Naive B cell (primary cell): ENCODE measurements at regions not wholly inside any gene's neighbourhood (a gene's known extent, or its start where the extent isn't known, plus 50 kb on each side); places are given as distances from the start of the nearest gene placed in this dataset.
"Not testable (repeated sequence)": the region's sequence is repeated elsewhere in the genome, so short reads cannot be mapped to it uniquely, and the experiment has no call there.

Experiments
- ATAC-seq, 2 donors: fragments of 150-1000 bp; cut with Tn5 transposase; 2 replicates each; pipeline ENCODE4 v1.10.0; 2021; ENCODE audit warnings: low read depth in 2 of 2, mild to moderate bottlenecking in 2 of 2, moderate library complexity in 2 of 2
- DNase-seq: peaks from one replicate; pipeline ENCODE4 v3.0.0; 2022
- H3K27ac Mint-ChIP-seq, 6 donors: one replicate each; pipeline ENCODE4 v1.8.0; 2020 to 2022; ENCODE audit warnings: mild to moderate bottlenecking in 6 of 6, mixed read lengths in 6 of 6, moderate library complexity in 5 of 6, inconsistent platforms in 2 of 6
- H3K27me3 Mint-ChIP-seq, 3 donors: one replicate each; pipeline ENCODE4 v1.8.0; 2021 to 2022; ENCODE audit warnings: mixed read lengths in 3 of 3, mild to moderate bottlenecking in 1 of 3
- H3K36me3 Mint-ChIP-seq, 2 donors: one replicate each; pipeline ENCODE4 v1.8.0; 2020 to 2022; ENCODE audit warnings: mixed read lengths in 2 of 2, inconsistent platforms in 1 of 2, mild to moderate bottlenecking in 1 of 2
- H3K4me1 Mint-ChIP-seq, 3 donors: one replicate each; pipeline ENCODE4 v1.8.0; 2020 to 2022; ENCODE audit warnings: mixed read lengths in 3 of 3, inconsistent platforms in 1 of 3, mild to moderate bottlenecking in 1 of 3, moderate library complexity in 1 of 3
- H3K4me3 Mint-ChIP-seq, 8 donors: one replicate each; pipeline ENCODE4 v1.8.0; 2020 to 2022; ENCODE audit warnings: mild to moderate bottlenecking in 8 of 8, mixed read lengths in 8 of 8, moderate library complexity in 8 of 8, inconsistent platforms in 2 of 8
- H3K9me3 Mint-ChIP-seq, 7 donors: one replicate each; pipeline ENCODE4 v1.8.0; 2020 to 2022; ENCODE audit warnings: mixed read lengths in 7 of 7, mild to moderate bottlenecking in 5 of 7, inconsistent platforms in 2 of 7, moderate library complexity in 1 of 7

DNA sequence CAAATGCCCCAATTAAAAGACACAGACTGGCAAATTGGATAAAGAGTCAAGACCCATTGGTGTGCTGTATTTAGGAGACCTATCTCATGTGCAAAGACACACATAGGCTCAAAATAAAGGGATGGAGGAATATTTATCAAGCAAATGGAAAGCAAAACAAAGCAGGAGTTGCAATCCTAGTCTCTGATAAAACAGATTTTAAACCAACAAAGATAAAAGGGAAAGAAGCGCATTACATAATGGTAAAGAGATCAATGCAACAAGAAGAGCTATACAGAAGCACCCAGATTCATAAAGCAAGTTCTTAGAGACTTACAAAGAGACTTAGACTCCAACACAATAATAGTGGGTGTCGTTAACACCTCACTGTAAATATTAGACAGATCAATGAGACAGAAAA is 350.9 kb upstream of the SPRY2 start:
- not testable (repeated sequence) for H3K36me3 Mint-ChIP-seq, H3K4me3 Mint-ChIP-seq, DNase-seq, H3K27ac Mint-ChIP-seq, ATAC-seq, H3K27me3 Mint-ChIP-seq
- peaks cover 0 to 12% (median 5%) of the 10 kb centered on the region in 3 donors for H3K4me1 Mint-ChIP-seq
- H3K9me3 Mint-ChIP-seq, result peaks cover 0 to 23% (median 9%) of the 10 kb centered on the region in 7 donors

DNA sequence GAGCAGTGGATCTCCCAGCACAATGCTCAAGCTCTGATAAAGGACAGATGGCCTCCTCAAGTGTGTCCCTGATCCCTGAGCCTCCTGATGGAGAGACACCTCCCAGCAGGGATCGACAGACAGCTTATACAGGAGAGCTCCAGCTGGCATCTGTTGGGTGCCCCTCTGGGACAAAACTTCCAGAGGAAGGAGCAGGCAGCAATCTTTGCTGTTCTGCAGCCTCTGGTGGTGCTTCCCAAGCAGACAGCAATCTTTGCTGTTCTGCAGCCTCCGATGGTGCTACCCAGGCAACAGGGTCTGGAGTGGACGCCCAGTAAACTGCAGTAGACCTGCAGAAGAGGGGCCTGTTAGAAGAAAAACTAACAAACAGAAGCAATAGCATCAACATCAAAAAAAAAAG is 349.3 kb upstream of the SPRY2 start:
- Mint-ChIP-seq H3K27ac (peak overlapping the region in 1 of 6 donors; percentile 9), H3K9me3 (peaks cover 0 to 23% (median 9%) of the 10 kb centered on the region in 7 donors), H3K4me3 (no peak overlapping the region), H3K36me3 (peaks cover 0 to 9% of the 10 kb centered on the region in 2 donors), H3K27me3 (no peaks in the 10 kb centered on the region), H3K4me1 (peaks cover 7 to 23% (median 13%) of the 10 kb centered on the region in 3 donors)
- ATAC-seq, result no peak
- no peak for DNase-seq

DNA sequence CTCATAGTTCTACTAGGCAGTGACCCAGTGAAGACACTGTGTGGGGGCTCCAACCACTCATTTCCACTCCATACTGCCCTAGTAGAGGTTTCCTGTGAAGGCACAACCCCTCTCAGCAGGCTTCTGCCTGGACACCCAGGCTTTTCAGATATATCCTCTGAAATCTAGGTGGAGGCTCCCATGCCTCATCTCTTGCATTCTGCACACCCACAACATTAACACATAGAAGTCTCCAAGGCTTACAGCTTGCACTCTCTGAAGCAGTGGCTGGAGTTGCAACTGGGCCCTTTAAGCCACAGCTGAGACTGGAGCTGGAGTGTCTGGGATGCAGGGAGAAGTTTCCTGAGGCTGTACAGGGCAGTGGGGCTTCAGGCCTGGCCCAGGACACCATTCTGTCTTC is 347.7 kb upstream of the SPRY2 start:
- Mint-ChIP-seq H3K4me3 (no peak overlapping the region), H3K4me1 (peaks cover 7 to 23% (median 13%) of the 10 kb centered on the region in 3 donors), H3K36me3 (peaks cover 0 to 9% of the 10 kb centered on the region in 2 donors), H3K27me3 (no peaks in the 10 kb centered on the region), H3K27ac (no peak overlapping the region), H3K9me3 (peaks cover 0 to 23% (median 9%) of the 10 kb centered on the region in 7 donors)
- no peak for DNase-seq
- no peak for ATAC-seq

DNA sequence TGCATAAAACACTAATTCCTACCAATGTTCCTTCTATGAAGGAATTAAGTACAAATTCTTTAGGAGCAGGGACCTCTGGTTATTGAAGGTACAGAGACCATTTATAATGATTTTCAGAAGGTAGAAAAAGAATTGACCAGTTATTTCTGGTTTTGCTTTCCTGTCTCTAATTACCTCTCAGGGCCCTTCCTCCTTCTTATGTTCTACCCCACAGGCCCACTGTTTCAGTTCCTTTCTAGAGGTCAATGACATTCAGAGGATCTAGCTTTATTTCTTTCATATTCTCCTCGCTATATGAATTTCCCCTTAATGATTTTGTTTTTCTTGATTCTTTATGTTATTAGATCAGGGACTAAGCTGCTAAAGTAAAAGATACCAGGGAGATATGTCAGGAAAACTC is 345.0 kb upstream of the SPRY2 start:
- peaks cover 7 to 27% (median 13%) of the 10 kb centered on the region in 3 donors for H3K4me1 Mint-ChIP-seq
- DNase-seq (peak; percentile 11), ATAC-seq (peak; percentile 73 to 94)
- H3K4me3 Mint-ChIP-seq, result peak overlapping the region in 2 of 8 donors; percentile 9 to 45
- H3K9me3 Mint-ChIP-seq, result peaks cover 0 to 13% (median 3%) of the 10 kb centered on the region in 7 donors
- peaks cover 0 to 6% of the 10 kb centered on the region in 2 donors for H3K36me3 Mint-ChIP-seq
- H3K27ac Mint-ChIP-seq, result peak overlapping the region in 4 of 6 donors; percentile 0 to 72 (median 22)
- H3K27me3 Mint-ChIP-seq, result no peaks in the 10 kb centered on the region

DNA sequence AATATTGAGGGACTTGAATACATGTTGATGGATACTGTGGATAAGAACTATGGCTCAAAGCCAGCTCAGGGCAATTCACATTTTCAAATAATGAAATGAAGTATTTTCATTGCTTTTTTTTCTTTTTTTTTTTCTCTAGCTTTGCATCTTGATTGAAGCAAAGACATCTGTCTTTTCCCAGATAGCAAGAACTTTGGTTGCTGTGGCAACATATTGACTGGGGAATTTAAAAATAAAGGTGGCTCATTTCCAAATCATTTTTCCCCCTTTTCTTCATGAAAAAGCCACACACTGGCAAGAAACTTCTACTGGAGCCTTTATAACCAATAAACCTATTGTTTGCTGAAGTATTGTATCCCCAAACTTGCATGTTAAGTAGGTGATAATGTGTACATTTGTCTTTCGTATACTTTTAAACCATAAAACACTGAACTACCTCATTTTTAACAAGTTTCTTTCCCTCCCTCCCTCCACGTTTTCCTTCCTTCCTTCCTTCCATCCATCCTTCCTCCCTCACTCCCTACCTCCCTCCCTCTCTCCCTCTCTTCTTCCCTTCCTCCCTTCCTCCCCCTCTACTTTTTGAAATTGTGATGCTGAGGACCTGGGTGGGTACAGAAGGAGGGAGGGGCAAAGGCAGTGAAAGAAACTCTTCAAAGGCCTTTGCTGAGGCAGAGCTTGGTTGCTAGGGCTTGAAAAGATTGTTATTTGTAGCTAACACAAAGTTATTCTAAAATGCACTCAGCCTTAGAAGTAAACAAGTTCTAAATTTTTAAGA is 343.5 kb upstream of the SPRY2 start:
- Mint-ChIP-seq H3K36me3 (no peaks in the 10 kb centered on the region), H3K27me3 (no peaks in the 10 kb centered on the region), H3K9me3 (peaks cover 0 to 5% (median 0%) of the 10 kb centered on the region in 7 donors), H3K4me1 (peaks cover 7 to 24% (median 11%) of the 10 kb centered on the region in 3 donors), H3K4me3 (no peak overlapping the region), H3K27ac (peak overlapping the region in 2 of 6 donors; percentile 30 to 77)
- no peak for DNase-seq
- no peak for ATAC-seq

DNA sequence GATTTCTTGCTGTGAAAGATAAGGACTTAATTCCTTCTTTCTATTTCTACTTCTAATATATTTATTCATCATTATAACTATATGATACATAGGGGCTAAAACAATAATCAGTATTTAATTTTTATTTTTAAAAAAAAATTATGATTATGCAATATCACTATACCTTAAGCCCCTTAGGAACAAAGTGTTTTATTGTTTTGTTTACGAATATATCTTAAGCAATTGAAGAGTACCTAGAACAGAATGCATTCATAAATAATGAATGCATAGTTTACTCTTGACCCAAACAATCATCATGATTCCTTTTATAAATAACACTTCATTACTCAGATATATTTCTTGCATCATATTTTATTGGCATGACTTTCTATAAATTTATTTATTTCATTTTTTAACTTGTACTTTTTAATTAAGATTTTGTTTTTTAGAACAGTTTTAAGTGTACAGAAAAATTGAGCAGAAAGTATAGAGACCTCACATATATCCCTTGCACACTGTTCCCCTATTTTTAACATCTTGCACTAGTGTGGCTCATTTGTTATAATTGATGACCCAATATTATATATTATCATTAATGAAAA is 339.9 kb upstream of the SPRY2 start:
- peaks cover 2 to 8% (median 4%) of the 10 kb centered on the region in 3 donors for H3K4me1 Mint-ChIP-seq
- no peaks in the 10 kb centered on the region for H3K27me3 Mint-ChIP-seq
- DNase-seq (no peak), ATAC-seq (no peak)
- no peak overlapping the region for H3K4me3 Mint-ChIP-seq
- H3K9me3 Mint-ChIP-seq, result peaks cover 0 to 25% (median 12%) of the 10 kb centered on the region in 7 donors
- no peaks in the 10 kb centered on the region for H3K36me3 Mint-ChIP-seq
- no peak overlapping the region for H3K27ac Mint-ChIP-seq

DNA sequence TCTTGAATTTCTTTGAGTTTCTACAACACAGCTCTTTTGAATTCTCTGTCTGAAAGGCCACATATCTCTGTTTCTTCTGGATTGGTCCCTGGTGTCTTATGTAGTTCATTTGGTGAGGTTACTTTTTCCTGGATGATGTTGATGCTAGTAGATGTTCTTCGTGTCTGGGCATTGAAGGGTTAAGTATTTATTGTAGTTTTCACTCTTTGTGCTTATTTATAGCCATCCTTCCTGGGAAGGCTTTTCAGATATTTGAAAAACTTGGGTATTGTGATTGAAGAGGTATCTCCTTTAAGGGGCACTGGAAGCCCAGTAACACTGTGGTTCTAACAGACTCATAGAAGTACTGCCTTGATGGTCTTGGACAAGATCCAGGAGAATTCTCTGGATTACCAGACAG is 338.5 kb upstream of the SPRY2 start:
- peaks cover 0 to 5% (median 0%) of the 10 kb centered on the region in 3 donors for H3K4me1 Mint-ChIP-seq
- ATAC-seq, result no peak

DNA sequence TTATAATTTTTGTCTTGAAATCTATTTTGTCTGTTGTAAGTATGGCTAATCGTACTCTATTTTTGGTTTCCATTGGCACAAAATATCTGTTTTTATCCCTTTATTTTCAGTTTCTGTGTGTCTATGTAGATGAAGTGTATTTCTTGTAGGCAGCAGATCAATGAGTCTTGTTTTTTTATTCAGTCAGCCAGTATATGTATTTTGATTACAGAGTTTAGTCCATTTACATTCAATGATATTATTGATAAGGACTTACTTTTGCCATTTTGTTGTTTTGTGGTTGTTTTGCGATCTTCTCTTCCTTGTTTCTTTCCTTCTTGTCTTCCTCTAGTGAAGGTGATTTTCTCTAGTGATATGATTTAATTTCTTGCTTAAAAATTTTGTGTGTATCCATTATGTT is 336.3 kb upstream of the SPRY2 start:
- Mint-ChIP-seq H3K36me3 (peaks cover 3 to 8% of the 10 kb centered on the region in 2 donors), H3K4me1 (peaks cover 0 to 5% (median 0%) of the 10 kb centered on the region in 3 donors), H3K27me3 (no peaks in the 10 kb centered on the region), H3K27ac (no peak overlapping the region), H3K9me3 (peaks cover 0 to 39% (median 16%) of the 10 kb centered on the region in 7 donors), H3K4me3 (no peak overlapping the region)
- DNase-seq, result no peak
- ATAC-seq, result no peak

More for the DNA sequence above, 338.5 kb upstream of the SPRY2 start:
- Mint-ChIP-seq H3K27ac (peak overlapping the region in 1 of 6 donors; percentile 68), H3K36me3 (no peaks in the 10 kb centered on the region), H3K27me3 (no peaks in the 10 kb centered on the region), H3K4me3 (no peak overlapping the region), H3K9me3 (peaks cover 0 to 30% (median 14%) of the 10 kb centered on the region in 7 donors)
- no peak for DNase-seq

DNA sequence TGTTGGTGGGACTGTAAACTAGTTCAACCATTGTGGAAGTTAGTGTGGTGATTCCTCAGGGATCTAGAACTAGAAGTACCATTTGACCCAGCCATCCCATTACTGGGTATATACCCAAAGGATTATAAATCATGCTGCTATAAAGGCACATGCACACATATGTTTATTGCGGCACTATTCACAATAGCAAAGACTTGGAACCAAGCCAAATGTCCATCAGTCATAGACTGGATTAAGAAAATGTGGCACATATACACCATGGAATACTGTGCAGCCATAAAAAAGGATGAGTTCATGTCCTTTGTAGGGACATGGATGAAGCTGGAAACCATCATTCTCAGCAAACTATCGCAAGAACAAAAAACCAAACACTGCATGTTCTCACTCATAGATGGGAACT is 334.5 kb upstream of the SPRY2 start:
- H3K27ac Mint-ChIP-seq, DNase-seq, H3K4me1 Mint-ChIP-seq, H3K36me3 Mint-ChIP-seq, H3K27me3 Mint-ChIP-seq, ATAC-seq, H3K4me3 Mint-ChIP-seq: not testable (repeated sequence)
- peaks cover 0 to 40% (median 18%) of the 10 kb centered on the region in 7 donors for H3K9me3 Mint-ChIP-seq

DNA sequence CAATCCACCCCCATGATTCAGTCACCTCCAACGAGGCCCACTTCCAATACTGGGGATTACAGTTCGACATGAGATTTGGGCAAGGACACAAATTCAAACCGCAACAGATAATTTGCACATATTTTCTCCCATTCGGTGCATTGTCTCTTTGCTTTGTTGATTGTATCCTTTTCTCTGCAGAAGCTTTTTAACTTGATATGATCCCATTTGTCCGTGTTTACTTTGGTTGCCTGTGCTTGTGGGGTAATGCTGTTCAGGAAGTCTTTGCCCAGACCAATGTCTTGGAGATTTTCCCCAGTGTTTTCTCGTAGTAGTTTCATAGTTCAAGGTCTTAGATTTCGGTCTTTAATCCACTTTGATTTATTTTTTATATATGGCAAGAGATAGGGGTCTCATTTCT is 330.8 kb upstream of the SPRY2 start:
- H3K27me3 Mint-ChIP-seq, result no peaks in the 10 kb centered on the region
- peaks cover 3 to 8% of the 10 kb centered on the region in 2 donors for H3K36me3 Mint-ChIP-seq
- DNase-seq (no peak), ATAC-seq (no peak)
- no peak overlapping the region for H3K27ac Mint-ChIP-seq
- no peak overlapping the region for H3K4me3 Mint-ChIP-seq
- H3K4me1 Mint-ChIP-seq, result peaks cover 0 to 5% (median 0%) of the 10 kb centered on the region in 3 donors
- H3K9me3 Mint-ChIP-seq, result peaks cover 0 to 22% (median 10%) of the 10 kb centered on the region in 7 donors

DNA sequence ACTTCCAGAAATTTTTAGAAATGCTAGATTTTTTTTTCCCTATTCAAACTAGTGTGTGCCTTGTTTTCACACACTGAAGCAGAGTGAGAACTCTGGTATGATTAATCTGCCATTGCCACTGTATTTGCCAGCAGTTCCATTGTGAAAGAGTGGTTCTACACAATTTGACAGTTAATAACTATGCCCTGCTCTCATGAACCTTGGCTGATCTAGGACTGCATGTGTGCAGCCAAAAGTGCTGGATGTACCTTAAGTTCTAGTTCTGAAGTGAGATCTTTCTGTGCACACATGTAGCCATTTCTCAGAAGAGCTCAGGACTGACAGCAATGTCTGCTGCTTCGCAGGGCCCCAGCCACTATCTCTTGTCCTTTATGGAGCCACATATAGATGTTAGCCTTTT is 328.2 kb upstream of the SPRY2 start:
- Mint-ChIP-seq H3K9me3 (peaks cover 0 to 13% (median 4%) of the 10 kb centered on the region in 7 donors), H3K27me3 (no peaks in the 10 kb centered on the region), H3K36me3 (peaks cover 3 to 8% of the 10 kb centered on the region in 2 donors), H3K27ac (no peak overlapping the region), H3K4me1 (peaks cover 0 to 13% (median 0%) of the 10 kb centered on the region in 3 donors), H3K4me3 (no peak overlapping the region)
- ATAC-seq (no peak), DNase-seq (no peak)

DNA sequence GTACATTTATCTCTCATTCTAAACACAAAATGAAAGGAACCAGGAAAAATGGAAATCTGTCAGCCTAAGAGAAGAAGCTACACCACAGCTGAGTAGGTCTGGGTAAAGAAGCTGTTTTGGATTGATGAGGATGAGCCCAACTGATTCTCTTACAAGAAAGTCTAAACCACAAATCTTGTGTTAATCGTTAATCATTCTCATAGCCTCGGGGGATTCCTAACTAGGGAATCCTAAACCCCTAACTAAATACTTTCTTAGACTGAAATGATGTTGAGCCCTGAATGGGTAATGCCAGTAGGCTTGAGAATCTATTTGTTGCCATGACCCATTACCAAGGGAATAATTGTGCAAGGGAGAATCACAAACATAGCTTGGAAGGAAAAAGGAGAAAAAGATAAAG is 327.5 kb upstream of the SPRY2 start:
- peaks cover 3 to 4% of the 10 kb centered on the region in 2 donors for H3K36me3 Mint-ChIP-seq
- H3K27me3 Mint-ChIP-seq, result no peaks in the 10 kb centered on the region
- peaks cover 0 to 13% (median 4%) of the 10 kb centered on the region in 7 donors for H3K9me3 Mint-ChIP-seq
- H3K4me1 Mint-ChIP-seq, result peaks cover 0 to 13% (median 0%) of the 10 kb centered on the region in 3 donors
- H3K27ac Mint-ChIP-seq, result no peak overlapping the region
- H3K4me3 Mint-ChIP-seq, result no peak overlapping the region
- ATAC-seq (no peak), DNase-seq (no peak)

DNA sequence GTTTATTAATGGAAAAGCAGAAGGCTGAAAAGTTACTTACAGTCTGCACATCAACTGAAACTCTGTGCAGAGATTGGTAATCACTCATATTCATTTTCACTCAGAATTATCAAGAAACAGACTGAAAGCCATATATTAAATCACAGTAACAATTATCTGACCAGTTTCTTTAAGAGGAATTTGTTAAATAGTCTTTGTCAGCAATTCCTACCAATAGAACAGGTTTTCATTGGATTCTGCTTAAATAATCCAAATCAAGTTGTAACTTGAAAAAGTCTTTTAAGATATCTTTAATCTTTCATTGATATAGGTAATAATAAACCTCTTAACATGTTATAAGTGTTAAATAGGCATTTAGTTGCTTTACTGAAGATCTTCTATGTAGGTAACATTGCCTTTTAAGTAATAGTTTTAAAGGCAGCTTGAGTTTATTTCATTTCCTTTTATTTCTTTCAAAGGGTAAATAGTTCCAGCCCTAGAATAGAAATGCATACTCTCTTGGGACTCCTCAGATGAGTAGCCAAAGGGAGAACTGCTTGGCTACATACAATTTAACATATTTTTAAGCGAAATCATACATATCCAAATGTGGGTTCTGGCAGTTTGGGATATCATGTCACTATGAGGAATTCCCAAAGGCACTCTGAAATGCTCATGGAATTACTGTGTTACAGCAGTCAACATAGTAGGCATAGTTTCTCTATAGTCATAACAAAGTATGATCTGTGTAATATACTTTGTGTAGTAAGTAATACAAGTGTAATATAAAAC is 326.0 kb upstream of the SPRY2 start:
- Mint-ChIP-seq H3K4me3 (no peak overlapping the region), H3K27me3 (no peaks in the 10 kb centered on the region), H3K9me3 (peaks cover 0 to 6% (median 1%) of the 10 kb centered on the region in 7 donors), H3K27ac (no peak overlapping the region), H3K36me3 (no peaks in the 10 kb centered on the region), H3K4me1 (peaks cover 0 to 13% (median 0%) of the 10 kb centered on the region in 3 donors)
- ATAC-seq (no peak), DNase-seq (no peak)
